GM18498 (cell line): ENCODE measurements at regions not wholly inside any gene's neighbourhood (a gene's known extent, or its start where the extent isn't known, plus 50 kb on each side); places are given as distances from the start of the nearest gene placed in this dataset.

Experiments used
- ATAC-seq: cut with Tn5 transposase; IDR thresholded peaks from one replicate; pipeline ENCODE4 v1.9.1; 2021; ENCODE audit warnings: mild to moderate bottlenecking, moderate library complexity; ENCODE audit not compliant: unreplicated experiment

- no peak for ATAC-seq
These were observed 136.0 kb upstream of the SPRY2 start for GRCh38 chr13:80476953-80477352.

GRCh38 chr13:80475718-80476117 lies 134.8 kb upstream of the SPRY2 start:
- ATAC-seq, result no peak

- ATAC-seq, result no peak
These were observed 132.8 kb upstream of the SPRY2 start for GRCh38 chr13:80473695-80474094.

- no peak for ATAC-seq
These were observed 129.0 kb upstream of the SPRY2 start for GRCh38 chr13:80469853-80470381.

- no peak for ATAC-seq
These were observed 128.4 kb upstream of the SPRY2 start for GRCh38 chr13:80469105-80469852.

- no peak for ATAC-seq
These were observed 124.4 kb upstream of the SPRY2 start for GRCh38 chr13:80465321-80465720.

- no peak for ATAC-seq
These were observed 122.9 kb upstream of the SPRY2 start for GRCh38 chr13:80463673-80464352.

- peak; percentile 51 for ATAC-seq
These were observed 121.6 kb upstream of the SPRY2 start for GRCh38 chr13:80462567-80462966.

- peak; percentile 60 for ATAC-seq
These were observed 121.1 kb upstream of the SPRY2 start for GRCh38 chr13:80462037-80462436.

GRCh38 chr13:80458543-80458942 lies 117.6 kb upstream of the SPRY2 start:
- no peak for ATAC-seq

GRCh38 chr13:80454245-80454644 lies 113.3 kb upstream of the SPRY2 start:
- peak; percentile 88 for ATAC-seq

GRCh38 chr13:80452279-80452678 lies 111.4 kb upstream of the SPRY2 start:
- no peak for ATAC-seq

- no peak for ATAC-seq
These were observed 110.7 kb upstream of the SPRY2 start for GRCh38 chr13:80451641-80452040.

GRCh38 chr13:80450386-80450785 lies 109.5 kb upstream of the SPRY2 start:
- ATAC-seq, result no peak

- no peak for ATAC-seq
These were observed 107.8 kb upstream of the SPRY2 start for GRCh38 chr13:80448725-80449124.

- ATAC-seq, result peak; percentile 26
These were observed 106.8 kb upstream of the SPRY2 start for GRCh38 chr13:80447747-80448146.

- ATAC-seq, result peak; percentile 46
These were observed 103.5 kb upstream of the SPRY2 start for GRCh38 chr13:80444240-80445015.

- ATAC-seq, result no peak
These were observed 101.7 kb upstream of the SPRY2 start for GRCh38 chr13:80442609-80443008.

- peak; percentile 70 for ATAC-seq
These were observed 101.0 kb upstream of the SPRY2 start for GRCh38 chr13:80441968-80442367.

GRCh38 chr13:80438521-80438920 lies 97.6 kb upstream of the SPRY2 start:
- ATAC-seq, result no peak

- no peak for ATAC-seq
These were observed 96.3 kb upstream of the SPRY2 start for GRCh38 chr13:80437231-80437630.
